GM18505 (cell line): ENCODE measurements at regions not wholly inside any gene's neighbourhood (a gene's known extent, or its start where the extent isn't known, plus 50 kb on each side); places are given as distances from the start of the nearest gene placed in this dataset.
A peak's percentile ranks its signal among the peaks of the same experiment; 100 is the strongest.

Experiments
- ATAC-seq: cut with Tn5 transposase; IDR thresholded peaks from one replicate; pipeline ENCODE4 v1.9.1; 2021; ENCODE audit not compliant: unreplicated experiment
- POLR2A ChIP-seq: IDR thresholded peaks from 4 replicates; pipeline ENCODE4 v1.6.1; 2011; ENCODE audit warnings: borderline replicate concordance; ENCODE audit not compliant: insufficient read depth, insufficient read length; ENCODE audit errors: extremely low read depth

- no peak for ATAC-seq
- no peak for TF ChIP-seq POLR2A
Measured at GRCh38 chr5:146940295-146940694, 61.7 kb upstream of the PPP2R2B start.

- ATAC-seq, result no peak
- no peak for TF ChIP-seq POLR2A
Measured at GRCh38 chr5:146944019-146944418, 65.5 kb upstream of the PPP2R2B start.

GRCh38 chr5:146944764-146945616, 66.4 kb upstream of the PPP2R2B start:
- no peak for ATAC-seq
- TF ChIP-seq POLR2A, result no peak

- no peak for ATAC-seq
- no peak for TF ChIP-seq POLR2A
Measured at GRCh38 chr5:146945617-146946084, 67.1 kb upstream of the PPP2R2B start.

GRCh38 chr5:146947181-146947941, 68.8 kb upstream of the PPP2R2B start:
- peak; percentile 78 for ATAC-seq
- TF ChIP-seq POLR2A, result no peak

GRCh38 chr5:146948666-146949065, 70.1 kb upstream of the PPP2R2B start:
- ATAC-seq, result no peak
- no peak for TF ChIP-seq POLR2A

GRCh38 chr5:146952168-146952567, 73.6 kb upstream of the PPP2R2B start:
- ATAC-seq, result no peak
- TF ChIP-seq POLR2A, result no peak

GRCh38 chr5:146956217-146956616, 77.7 kb upstream of the PPP2R2B start:
- ATAC-seq, result no peak
- TF ChIP-seq POLR2A, result no peak

GRCh38 chr5:146959360-146959759, 80.8 kb upstream of the PPP2R2B start:
- ATAC-seq, result no peak
- TF ChIP-seq POLR2A, result no peak

- ATAC-seq, result no peak
Measured at GRCh38 chr5:146962801-146963355, 84.3 kb upstream of the PPP2R2B start.

GRCh38 chr5:146965761-146966659, 87.5 kb upstream of the PPP2R2B start:
- peak; percentile 96 for ATAC-seq
- TF ChIP-seq POLR2A, result no peak

More at GRCh38 chr5:146962801-146963355, 84.3 kb upstream of the PPP2R2B start:
- TF ChIP-seq POLR2A, result no peak

- no peak for ATAC-seq
Measured at GRCh38 chr5:146967646-146968045, 89.1 kb upstream of the PPP2R2B start.

More at GRCh38 chr5:146967646-146968045, 89.1 kb upstream of the PPP2R2B start:
- no peak for TF ChIP-seq POLR2A
